Activated CD4-positive, alpha-beta T cell treated with anti-CD3 and anti-CD28 coated beads for 36 hours (primary cell): ENCODE measurements at regions not wholly inside any gene's neighbourhood (a gene's known extent, or its start where the extent isn't known, plus 50 kb on each side); places are given as distances from the start of the nearest gene placed in this dataset.

Experiments
- ATAC-seq: fragments of 200-7000 bp; cut with Tn5 transposase; one replicate; pipeline ENCODE4 v1.10.0; 2021; ENCODE audit warnings: mild to moderate bottlenecking, moderate library complexity
- CTCF ChIA-PET: fragments of 350-600 bp; sonication (Branson Sonifier 250); formaldehyde crosslinking; loops from one replicate; lab custom pipeline; 2021; ENCODE audit warnings: antibody characterized with exemption; lab: Charles Lee
- POLR2A ChIA-PET: fragments of 350-600 bp; sonication (Branson Sonifier 250); formaldehyde crosslinking; loops from one replicate; lab custom pipeline; 2021; ENCODE audit warnings: antibody characterized with exemption, inconsistent platforms; lab: Charles Lee
- DNase-seq: peaks from one replicate; pipeline ENCODE4 v3.0.0-alpha.2; 2020
- H3K27ac Mint-ChIP-seq: one replicate; pipeline ENCODE4 v1.8.0; 2021; ENCODE audit warnings: mixed read lengths
- H3K27me3 Mint-ChIP-seq: one replicate; pipeline ENCODE4 v1.8.0; 2021; ENCODE audit warnings: mixed read lengths
- H3K36me3 Mint-ChIP-seq: one replicate; pipeline ENCODE4 v1.8.0; 2021; ENCODE audit warnings: low read depth, mixed read lengths
- H3K4me1 Mint-ChIP-seq: one replicate; pipeline ENCODE4 v1.8.0; 2021; ENCODE audit warnings: mixed read lengths
- H3K4me3 Mint-ChIP-seq: one replicate; pipeline ENCODE4 v1.8.0; 2021; ENCODE audit warnings: mild to moderate bottlenecking, moderate library complexity, mixed read lengths
- H3K9me3 Mint-ChIP-seq: one replicate; pipeline ENCODE4 v1.8.0; 2021; ENCODE audit warnings: low read depth, mixed read lengths
- intact Hi-C, 2 experiments: fragments of 100-400 bp; cut with DNase I in 1 of 2; cut with micrococcal nuclease in 1 of 2; formaldehyde crosslinking; loops; one replicate each; pipeline versions ENCODE4 v1.14.2 to v1.15.1; 2022 to 2024; cut with DNase I, micrococcal nuclease

- H3K4me3 Mint-ChIP-seq, result no peak overlapping the region
- peaks cover 16% of the 10 kb centered on the region for H3K36me3 Mint-ChIP-seq
- intact Hi-C loops, result no loop called here
- H3K27me3 Mint-ChIP-seq, result no peaks in the 10 kb centered on the region
- POLR2A ChIA-PET, result no interaction called here
- CTCF ChIA-PET, result interaction anchor here (1.0 kb wide), 1 partner anchor 10 kb away, joined by 4 read pairs; no protein-coding TSS in a partner anchor
- H3K27ac Mint-ChIP-seq, result no peak overlapping the region
- peaks cover 13% of the 10 kb centered on the region for H3K4me1 Mint-ChIP-seq
- DNase-seq, result no peak
- peaks cover 2% of the 10 kb centered on the region for H3K9me3 Mint-ChIP-seq
- no peak for ATAC-seq
These were observed 363.9 kb downstream of the UTRN start for GRCh38 chr6:144649085-144649484.

DNA sequence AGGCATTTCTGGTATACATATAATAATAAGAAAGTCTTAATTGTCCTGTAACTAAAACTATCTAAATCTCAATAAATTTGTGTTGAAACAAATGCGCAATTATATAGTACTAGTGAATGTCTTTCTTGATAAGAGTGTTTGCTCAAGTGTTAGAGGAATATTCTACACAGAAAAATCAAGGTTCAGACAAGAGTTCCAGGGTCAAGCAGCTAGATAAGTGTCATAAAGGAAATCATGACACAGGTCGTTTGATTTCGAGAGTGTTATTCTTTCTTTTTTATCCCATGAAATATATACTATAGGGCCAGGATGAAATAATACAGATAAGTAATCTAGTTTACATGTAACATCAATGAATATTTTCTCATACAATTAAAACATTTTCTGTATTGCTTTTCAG is 366.1 kb downstream of the UTRN start:
- Mint-ChIP-seq H3K27me3 (no peaks in the 10 kb centered on the region), H3K4me3 (no peak overlapping the region), H3K27ac (no peak overlapping the region), H3K36me3 (peaks cover 11% of the 10 kb centered on the region), H3K4me1 (peaks cover 29% of the 10 kb centered on the region), H3K9me3 (peaks cover 4% of the 10 kb centered on the region)
- POLR2A ChIA-PET, result no interaction called here
- DNase-seq (no peak), ATAC-seq (no peak)
- CTCF ChIA-PET, result no interaction called here
- intact Hi-C loops, result loop anchor here in 1 of 2 experiments (5.0 kb wide), 1 partner anchor 54 kb away; no protein-coding TSS in a partner anchor

DNA sequence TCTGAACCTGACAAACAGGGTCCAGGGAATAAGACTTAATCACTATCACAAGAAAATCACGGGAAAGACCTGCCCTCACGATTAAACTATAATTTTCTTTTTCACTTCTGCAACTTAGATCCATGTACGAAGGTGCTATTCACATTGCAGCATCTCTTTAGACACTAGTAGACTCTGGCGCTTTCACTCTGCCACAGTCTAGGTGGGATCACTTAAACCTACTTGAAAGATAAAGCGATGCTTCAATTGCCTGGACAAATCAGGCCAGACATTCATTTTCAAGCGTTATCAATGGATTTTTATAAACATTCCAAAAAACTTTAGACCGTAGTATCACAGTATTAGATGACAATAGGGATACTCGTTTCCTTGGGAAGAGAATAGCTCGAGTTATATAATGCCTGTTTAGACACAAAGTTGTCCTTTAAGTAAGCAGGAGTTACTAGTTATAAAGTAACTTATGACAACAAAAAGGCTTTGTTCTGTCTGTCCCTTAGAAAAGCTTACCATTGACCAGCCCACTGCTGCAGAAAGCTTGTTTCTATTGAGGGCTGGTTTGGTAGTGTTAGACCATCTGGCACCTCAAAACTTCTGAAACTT is 367.3 kb downstream of the UTRN start:
- no peak for DNase-seq
- Mint-ChIP-seq H3K4me1 (peaks cover 29% of the 10 kb centered on the region), H3K36me3 (peaks cover 6% of the 10 kb centered on the region), H3K27ac (no peak overlapping the region), H3K4me3 (no peak overlapping the region), H3K9me3 (peaks cover 4% of the 10 kb centered on the region), H3K27me3 (no peaks in the 10 kb centered on the region)
- ATAC-seq, result no peak
- CTCF ChIA-PET, result interaction anchor here (1.4 kb wide), 1 partner anchor 56 kb away, joined by 5 read pairs; no protein-coding TSS in a partner anchor
- POLR2A ChIA-PET, result no interaction called here
- intact Hi-C loops, result loop anchor here in 1 of 2 experiments (5.0 kb wide), 1 partner anchor 55 kb away; no protein-coding TSS in a partner anchor

GRCh38 chr6:144653885-144654505 is 368.9 kb downstream of the UTRN start:
- ATAC-seq (peak; percentile 79), DNase-seq (no peak)
- Mint-ChIP-seq H3K4me3 (no peak overlapping the region), H3K27ac (peak overlapping the region; percentile 39), H3K4me1 (peaks cover 42% of the 10 kb centered on the region), H3K9me3 (peaks cover 4% of the 10 kb centered on the region), H3K27me3 (no peaks in the 10 kb centered on the region), H3K36me3 (peaks cover 5% of the 10 kb centered on the region)
- ChIA-PET CTCF (interaction anchor here (1.0 to 1.5 kb wide), 3 partner anchors 9 to 70 kb away, joined by 3 to 4 read pairs (median 3); no protein-coding TSS in a partner anchor), POLR2A (no interaction called here)
- intact Hi-C loops, result loop anchor here (2.0 to 5.0 kb wide), 2 partner anchors 57 kb away; no protein-coding TSS in a partner anchor

DNA sequence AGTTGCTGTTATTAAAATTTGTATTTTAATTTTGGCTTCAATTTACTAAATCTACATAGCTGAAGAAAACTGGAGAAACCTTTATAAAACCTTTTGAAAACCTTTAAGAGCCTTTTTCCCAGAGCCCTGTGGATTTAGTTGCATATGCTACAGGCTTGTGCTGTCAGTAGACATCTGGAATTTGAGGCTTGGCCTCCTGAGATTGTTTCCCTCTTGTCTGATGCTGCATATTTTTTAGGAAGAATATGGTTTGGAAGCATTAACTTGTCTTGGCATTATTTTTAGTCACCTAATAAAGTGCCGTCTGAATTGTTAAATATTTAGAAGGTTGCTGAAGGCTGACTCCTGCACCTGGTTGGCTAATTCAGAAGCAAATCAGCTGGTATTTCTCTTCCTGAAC is 369.4 kb downstream of the UTRN start:
- CTCF ChIA-PET, result interaction anchor here (1.0 to 1.5 kb wide), 3 partner anchors 10 to 71 kb away, joined by 3 to 4 read pairs (median 3); no protein-coding TSS in a partner anchor
- Mint-ChIP-seq H3K4me1 (peaks cover 47% of the 10 kb centered on the region), H3K27me3 (no peaks in the 10 kb centered on the region), H3K27ac (no peak overlapping the region), H3K9me3 (peaks cover 2% of the 10 kb centered on the region), H3K4me3 (no peak overlapping the region), H3K36me3 (peaks cover 5% of the 10 kb centered on the region)
- POLR2A ChIA-PET, result no interaction called here
- DNase-seq (no peak), ATAC-seq (no peak)
- intact Hi-C loops, result loop anchor here (2.0 to 5.0 kb wide), 2 partner anchors 57 to 58 kb away; no protein-coding TSS in a partner anchor

DNA sequence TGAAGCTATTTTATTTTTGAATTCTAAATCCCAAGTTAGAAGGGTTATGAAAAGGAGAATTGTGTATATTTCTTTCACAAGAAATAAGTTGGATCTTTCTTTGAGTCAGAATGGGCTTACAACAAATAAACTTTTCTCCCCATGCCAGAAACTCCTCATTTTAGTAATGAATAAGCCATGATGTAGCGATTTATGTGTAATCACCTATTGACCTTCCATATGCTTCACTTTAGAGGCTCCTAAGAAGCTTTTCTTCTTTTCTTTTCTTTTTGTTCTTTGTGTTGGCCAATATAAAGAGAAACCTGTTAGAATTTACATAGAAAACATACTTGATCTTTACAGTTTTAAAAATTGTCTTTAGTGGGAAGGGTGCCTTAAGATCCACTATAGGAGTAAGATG is 370.2 kb downstream of the UTRN start:
- DNase-seq (no peak), ATAC-seq (no peak)
- Mint-ChIP-seq H3K27me3 (no peaks in the 10 kb centered on the region), H3K9me3 (peaks cover 2% of the 10 kb centered on the region), H3K4me3 (no peak overlapping the region), H3K4me1 (peaks cover 55% of the 10 kb centered on the region), H3K27ac (peak overlapping the region; percentile 18), H3K36me3 (no peaks in the 10 kb centered on the region)
- CTCF ChIA-PET, result interaction anchor here (0.7 to 1.5 kb wide), 2 partner anchors 16 to 73 kb away, joined by 3 to 4 read pairs; no protein-coding TSS in a partner anchor
- intact Hi-C loops, result loop anchor here in 1 of 2 experiments (2.0 kb wide), 1 partner anchor 59 kb away; no protein-coding TSS in a partner anchor
- POLR2A ChIA-PET, result no interaction called here

DNA sequence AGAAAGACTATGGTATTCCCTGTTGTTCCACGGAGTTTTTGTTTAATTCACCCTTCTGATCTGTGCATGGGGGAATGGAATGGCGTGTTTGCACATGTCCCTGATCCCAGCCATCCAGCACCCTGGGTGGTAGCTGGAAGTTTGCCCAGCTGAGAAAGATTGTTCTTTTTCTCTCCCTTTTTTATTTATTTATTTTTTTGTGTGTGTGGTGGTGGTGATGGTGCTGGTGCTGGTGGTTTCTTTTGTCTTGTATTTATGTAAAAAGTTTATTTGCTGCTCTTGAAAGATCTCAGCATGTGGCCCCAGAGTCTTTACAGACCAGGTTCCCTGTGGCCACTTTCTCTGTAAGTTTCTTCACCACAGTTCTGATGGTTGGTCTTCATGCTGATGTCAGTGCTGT is 372.6 kb downstream of the UTRN start:
- ChIA-PET POLR2A (no interaction called here), CTCF (interaction anchor here (0.6 to 1.5 kb wide), 3 partner anchors 14 to 829 kb away, joined by 3 to 6 read pairs (median 5); no protein-coding TSS in a partner anchor)
- Mint-ChIP-seq H3K9me3 (peaks cover 2% of the 10 kb centered on the region), H3K27ac (no peak overlapping the region), H3K4me3 (no peak overlapping the region), H3K36me3 (no peaks in the 10 kb centered on the region), H3K27me3 (no peaks in the 10 kb centered on the region), H3K4me1 (peaks cover 68% of the 10 kb centered on the region)
- ATAC-seq, result no peak
- intact Hi-C loops, result no loop called here
- DNase-seq, result no peak

GRCh38 chr6:144659202-144660182 is 374.4 kb downstream of the UTRN start:
- ATAC-seq (peak; percentile 45), DNase-seq (peak; percentile 27)
- Mint-ChIP-seq H3K4me3 (peak overlapping the region; percentile 41), H3K9me3 (peaks cover 2% of the 10 kb centered on the region), H3K27me3 (no peaks in the 10 kb centered on the region), H3K27ac (peak overlapping the region; percentile 75), H3K4me1 (peaks cover 70% of the 10 kb centered on the region), H3K36me3 (no peaks in the 10 kb centered on the region)
- ChIA-PET POLR2A (interaction anchor here (0.5 to 0.8 kb wide), 3 partner anchors 15 to 247 kb away, joined by 3 to 6 read pairs (median 3); no protein-coding TSS in a partner anchor), CTCF (interaction anchor here (0.6 to 1.9 kb wide), 6 partner anchors 10 to 550 kb away, joined by 3 to 4 read pairs (median 3); no protein-coding TSS in a partner anchor)
- intact Hi-C loops, result no loop called here

DNA sequence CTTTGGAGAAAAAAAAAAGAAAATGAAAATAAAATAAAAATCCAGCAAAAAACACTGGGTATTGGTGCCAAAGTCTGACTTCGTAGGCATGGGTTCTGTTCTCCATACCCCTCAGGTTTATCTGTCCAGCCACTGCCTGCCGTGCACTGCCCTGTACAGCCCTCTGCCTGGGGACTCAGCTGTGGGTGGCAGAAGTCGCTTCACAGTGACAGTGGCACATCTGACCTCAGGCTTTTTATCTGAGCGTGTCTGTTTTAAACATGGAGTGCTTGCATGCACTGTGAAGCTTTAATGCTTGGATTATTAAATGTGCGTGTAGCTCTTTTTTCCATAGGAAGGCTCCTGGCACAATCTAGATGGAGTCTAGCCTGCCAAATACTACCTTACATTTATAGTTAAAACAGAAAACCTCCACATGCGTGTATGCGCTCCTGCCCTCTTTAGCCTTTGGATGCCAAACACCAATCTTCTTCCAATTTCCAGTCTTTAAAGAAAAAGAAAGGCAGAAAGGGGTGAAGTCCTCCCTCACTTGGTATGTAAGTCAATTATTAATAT is 375.5 kb downstream of the UTRN start:
- intact Hi-C loops, result no loop called here
- Mint-ChIP-seq H3K27me3 (no peaks in the 10 kb centered on the region), H3K27ac (no peak overlapping the region), H3K36me3 (no peaks in the 10 kb centered on the region), H3K9me3 (peaks cover 2% of the 10 kb centered on the region), H3K4me3 (no peak overlapping the region), H3K4me1 (peaks cover 67% of the 10 kb centered on the region)
- DNase-seq (no peak), ATAC-seq (no peak)
- ChIA-PET POLR2A (no interaction called here), CTCF (interaction anchor here (1.9 kb wide), 1 partner anchor 78 kb away, joined by 4 read pairs; no protein-coding TSS in a partner anchor)

GRCh38 chr6:144661116-144661806 is 376.1 kb downstream of the UTRN start:
- H3K27ac Mint-ChIP-seq, result no peak overlapping the region
- no peaks in the 10 kb centered on the region for H3K9me3 Mint-ChIP-seq
- no peak for ATAC-seq
- intact Hi-C loops, result no loop called here
- H3K36me3 Mint-ChIP-seq, result no peaks in the 10 kb centered on the region
- H3K4me3 Mint-ChIP-seq, result no peak overlapping the region
- DNase-seq, result no peak
- POLR2A ChIA-PET, result no interaction called here
- CTCF ChIA-PET, result no interaction called here
- H3K4me1 Mint-ChIP-seq, result peaks cover 68% of the 10 kb centered on the region
- H3K27me3 Mint-ChIP-seq, result no peaks in the 10 kb centered on the region
